OCI-LY7 (cell line): ENCODE measurements at regions not wholly inside any gene's neighbourhood (a gene's known extent, or its start where the extent isn't known, plus 50 kb on each side); places are given as distances from the start of the nearest gene placed in this dataset.

Experiments used
- EZH2phosphoT487 ChIP-seq: fragments of 200-600 bp; sonication (generic); IDR thresholded peaks from 2 replicates; pipeline ENCODE4 v1.6.1; 2018; ENCODE audit warnings: low read depth, borderline replicate concordance, mild to moderate bottlenecking, mixed run types, antibody characterized with exemption, low read length, moderate library complexity, mixed read lengths
- TF ChIP-seq, protein P1 (sequence below): fragments of 200-600 bp; sonication (generic); conservative IDR thresholded peaks from 2 replicates; pipeline ENCODE4 v1.5.1; 2014; ENCODE audit warnings: mild to moderate bottlenecking, antibody characterized with exemption, low read length, moderate library complexity, mixed read lengths

- TF ChIP-seq, protein P1, sequence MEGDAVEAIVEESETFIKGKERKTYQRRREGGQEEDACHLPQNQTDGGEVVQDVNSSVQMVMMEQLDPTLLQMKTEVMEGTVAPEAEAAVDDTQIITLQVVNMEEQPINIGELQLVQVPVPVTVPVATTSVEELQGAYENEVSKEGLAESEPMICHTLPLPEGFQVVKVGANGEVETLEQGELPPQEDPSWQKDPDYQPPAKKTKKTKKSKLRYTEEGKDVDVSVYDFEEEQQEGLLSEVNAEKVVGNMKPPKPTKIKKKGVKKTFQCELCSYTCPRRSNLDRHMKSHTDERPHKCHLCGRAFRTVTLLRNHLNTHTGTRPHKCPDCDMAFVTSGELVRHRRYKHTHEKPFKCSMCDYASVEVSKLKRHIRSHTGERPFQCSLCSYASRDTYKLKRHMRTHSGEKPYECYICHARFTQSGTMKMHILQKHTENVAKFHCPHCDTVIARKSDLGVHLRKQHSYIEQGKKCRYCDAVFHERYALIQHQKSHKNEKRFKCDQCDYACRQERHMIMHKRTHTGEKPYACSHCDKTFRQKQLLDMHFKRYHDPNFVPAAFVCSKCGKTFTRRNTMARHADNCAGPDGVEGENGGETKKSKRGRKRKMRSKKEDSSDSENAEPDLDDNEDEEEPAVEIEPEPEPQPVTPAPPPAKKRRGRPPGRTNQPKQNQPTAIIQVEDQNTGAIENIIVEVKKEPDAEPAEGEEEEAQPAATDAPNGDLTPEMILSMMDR = no peak
- TF ChIP-seq EZH2phosphoT487 = no peak
Measured at GRCh38 chr20:41935259-41935791, 317.1 kb upstream of the CHD6 start.
